SK-N-SH treated with all-trans-retinoic acid at 6 μM for 48 hours (cell line): ENCODE measurements at regions not wholly inside any gene's neighbourhood (a gene's known extent, or its start where the extent isn't known, plus 50 kb on each side); places are given as distances from the start of the nearest gene placed in this dataset.
A peak's percentile ranks its signal among the peaks of the same experiment; 100 is the strongest.

Source experiments
- ATAC-seq: fragments of 200-7000 bp; cut with Tn5 transposase; 3 replicates; pipeline ENCODE4 v1.9.1; 2020; ENCODE audit warnings: mild to moderate bottlenecking, moderate library complexity
- ARNTL ChIP-seq: fragments of 450-650 bp; formaldehyde crosslinking; IDR thresholded peaks from 2 replicates; pipeline ENCODE4 v1.5.0; 2020; ENCODE audit warnings: low read depth, mild to moderate bottlenecking, moderate library complexity, borderline replicate concordance
- BACH2 ChIP-seq: fragments of 250-450 bp; sonication (Bioruptor Pico); IDR thresholded peaks from 2 replicates; pipeline ENCODE4 v1.9.0; 2021; ENCODE audit warnings: mild to moderate bottlenecking, borderline replicate concordance
- CREB5 ChIP-seq: fragments of 250-450 bp; sonication (Bioruptor Pico); IDR thresholded peaks from 2 replicates; pipeline ENCODE4 v1.5.1; 2020; ENCODE audit warnings: low read depth, mild to moderate bottlenecking, moderate library complexity
- CSDC2 ChIP-seq: fragments of 250-450 bp; sonication (Bioruptor Pico); IDR thresholded peaks from 2 replicates; pipeline ENCODE4 v1.5.0; 2020; ENCODE audit warnings: mild to moderate bottlenecking, moderate library complexity
- GLIS3 ChIP-seq: fragments of 250-450 bp; sonication (Bioruptor Pico); IDR thresholded peaks from 2 replicates; pipeline ENCODE4 v1.5.0; 2020; ENCODE audit warnings: mild to moderate bottlenecking, moderate library complexity
- ISL1 ChIP-seq: fragments of 250-450 bp; sonication (Bioruptor Pico); IDR thresholded peaks from 2 replicates; pipeline ENCODE4 v2.1.2; 2022; ENCODE audit warnings: mild to moderate bottlenecking, moderate library complexity
- OSR1 ChIP-seq: fragments of 250-450 bp; sonication (Bioruptor Pico); IDR thresholded peaks from 2 replicates; pipeline ENCODE4 v1.8.0; 2022; ENCODE audit warnings: moderate library complexity, mild to moderate bottlenecking, inconsistent platforms
- PPARA ChIP-seq: fragments of 250-450 bp; sonication (Bioruptor Pico); IDR thresholded peaks from 2 replicates; pipeline ENCODE4 v1.5.0; 2020; ENCODE audit warnings: mild to moderate bottlenecking, borderline replicate concordance
- RARB ChIP-seq: fragments of 250-450 bp; sonication (Bioruptor Pico); IDR thresholded peaks from 2 replicates; pipeline ENCODE4 v1.8.0; 2021; ENCODE audit warnings: mild to moderate bottlenecking, moderate library complexity
- SNAI2 ChIP-seq: fragments of 250-450 bp; sonication (Bioruptor Pico); IDR thresholded peaks from 2 replicates; pipeline ENCODE4 v1.5.0; 2020; ENCODE audit warnings: mild to moderate bottlenecking, moderate library complexity
- TOX ChIP-seq: fragments of 250-450 bp; sonication (Bioruptor Pico); IDR thresholded peaks from 2 replicates; pipeline ENCODE4 v1.8.0; 2021; ENCODE audit warnings: mild to moderate bottlenecking, moderate library complexity, borderline replicate concordance
- ZC3H10 ChIP-seq: fragments of 250-450 bp; sonication (Bioruptor Pico); IDR thresholded peaks from 2 replicates; pipeline ENCODE4 v1.5.1; 2021; ENCODE audit warnings: mild to moderate bottlenecking, moderate library complexity
- ZFP3 ChIP-seq: fragments of 250-450 bp; sonication (Bioruptor Pico); IDR thresholded peaks from 2 replicates; pipeline ENCODE4 v1.5.0; 2020; ENCODE audit warnings: mild to moderate bottlenecking, moderate library complexity
- ZFP30 ChIP-seq: fragments of 450-650 bp; formaldehyde crosslinking; IDR thresholded peaks from 2 replicates; pipeline ENCODE4 v1.5.0; 2022; ENCODE audit warnings: mild to moderate bottlenecking, moderate library complexity
- ZNF565 ChIP-seq: fragments of 450-650 bp; formaldehyde crosslinking; conservative IDR thresholded peaks from 2 replicates; pipeline ENCODE4 v1.5.0; 2020; ENCODE audit warnings: low read depth, mild to moderate bottlenecking, moderate library complexity
- ZNF8 ChIP-seq: fragments of 450-650 bp; formaldehyde crosslinking; IDR thresholded peaks from 2 replicates; pipeline ENCODE4 v1.5.0; 2020; ENCODE audit warnings: mild to moderate bottlenecking, moderate library complexity
- TF ChIP-seq, protein P1 (sequence below): fragments of 250-450 bp; sonication (Bioruptor Pico); IDR thresholded peaks from 2 replicates; pipeline ENCODE4 v1.8.0; 2020; ENCODE audit warnings: mild to moderate bottlenecking, moderate library complexity, borderline replicate concordance
- TF ChIP-seq, protein P2 (sequence below): fragments of 250-450 bp; sonication (Bioruptor Pico); IDR thresholded peaks from 2 replicates; pipeline ENCODE4 v1.5.0; 2020; ENCODE audit warnings: mild to moderate bottlenecking, moderate library complexity
- TF ChIP-seq, protein P3 (sequence below): fragments of 250-450 bp; sonication (Bioruptor Pico); IDR thresholded peaks from 2 replicates; pipeline ENCODE4 v1.8.0; 2021; ENCODE audit warnings: low read depth, mild to moderate bottlenecking, moderate library complexity, borderline replicate concordance
- TF ChIP-seq, protein P4 (sequence below): fragments of 250-450 bp; sonication (Bioruptor Pico); IDR thresholded peaks from 2 replicates; pipeline ENCODE4 v1.5.1; 2021; ENCODE audit warnings: mild to moderate bottlenecking, moderate library complexity

GRCh38 chr13:103275722-103276121, 209.5 kb upstream of the SLC10A2 start:
- TF ChIP-seq, protein P1, sequence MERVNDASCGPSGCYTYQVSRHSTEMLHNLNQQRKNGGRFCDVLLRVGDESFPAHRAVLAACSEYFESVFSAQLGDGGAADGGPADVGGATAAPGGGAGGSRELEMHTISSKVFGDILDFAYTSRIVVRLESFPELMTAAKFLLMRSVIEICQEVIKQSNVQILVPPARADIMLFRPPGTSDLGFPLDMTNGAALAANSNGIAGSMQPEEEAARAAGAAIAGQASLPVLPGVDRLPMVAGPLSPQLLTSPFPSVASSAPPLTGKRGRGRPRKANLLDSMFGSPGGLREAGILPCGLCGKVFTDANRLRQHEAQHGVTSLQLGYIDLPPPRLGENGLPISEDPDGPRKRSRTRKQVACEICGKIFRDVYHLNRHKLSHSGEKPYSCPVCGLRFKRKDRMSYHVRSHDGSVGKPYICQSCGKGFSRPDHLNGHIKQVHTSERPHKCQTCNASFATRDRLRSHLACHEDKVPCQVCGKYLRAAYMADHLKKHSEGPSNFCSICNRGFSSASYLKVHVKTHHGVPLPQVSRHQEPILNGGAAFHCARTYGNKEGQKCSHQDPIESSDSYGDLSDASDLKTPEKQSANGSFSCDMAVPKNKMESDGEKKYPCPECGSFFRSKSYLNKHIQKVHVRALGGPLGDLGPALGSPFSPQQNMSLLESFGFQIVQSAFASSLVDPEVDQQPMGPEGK = no peak
- TF ChIP-seq ZNF8 (CRISPR knock-in tag) = no peak
- TF ChIP-seq ISL1 (CRISPR knock-in tag) = peak; percentile 62
- TF ChIP-seq PPARA (CRISPR knock-in tag) = no peak
- TF ChIP-seq, protein P2, sequence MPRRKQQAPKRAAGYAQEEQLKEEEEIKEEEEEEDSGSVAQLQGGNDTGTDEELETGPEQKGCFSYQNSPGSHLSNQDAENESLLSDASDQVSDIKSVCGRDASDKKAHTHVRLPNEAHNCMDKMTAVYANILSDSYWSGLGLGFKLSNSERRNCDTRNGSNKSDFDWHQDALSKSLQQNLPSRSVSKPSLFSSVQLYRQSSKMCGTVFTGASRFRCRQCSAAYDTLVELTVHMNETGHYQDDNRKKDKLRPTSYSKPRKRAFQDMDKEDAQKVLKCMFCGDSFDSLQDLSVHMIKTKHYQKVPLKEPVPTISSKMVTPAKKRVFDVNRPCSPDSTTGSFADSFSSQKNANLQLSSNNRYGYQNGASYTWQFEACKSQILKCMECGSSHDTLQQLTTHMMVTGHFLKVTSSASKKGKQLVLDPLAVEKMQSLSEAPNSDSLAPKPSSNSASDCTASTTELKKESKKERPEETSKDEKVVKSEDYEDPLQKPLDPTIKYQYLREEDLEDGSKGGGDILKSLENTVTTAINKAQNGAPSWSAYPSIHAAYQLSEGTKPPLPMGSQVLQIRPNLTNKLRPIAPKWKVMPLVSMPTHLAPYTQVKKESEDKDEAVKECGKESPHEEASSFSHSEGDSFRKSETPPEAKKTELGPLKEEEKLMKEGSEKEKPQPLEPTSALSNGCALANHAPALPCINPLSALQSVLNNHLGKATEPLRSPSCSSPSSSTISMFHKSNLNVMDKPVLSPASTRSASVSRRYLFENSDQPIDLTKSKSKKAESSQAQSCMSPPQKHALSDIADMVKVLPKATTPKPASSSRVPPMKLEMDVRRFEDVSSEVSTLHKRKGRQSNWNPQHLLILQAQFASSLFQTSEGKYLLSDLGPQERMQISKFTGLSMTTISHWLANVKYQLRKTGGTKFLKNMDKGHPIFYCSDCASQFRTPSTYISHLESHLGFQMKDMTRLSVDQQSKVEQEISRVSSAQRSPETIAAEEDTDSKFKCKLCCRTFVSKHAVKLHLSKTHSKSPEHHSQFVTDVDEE (CRISPR knock-in tag) = peak; percentile 75
- no peak for TF ChIP-seq ARNTL (CRISPR knock-in tag)
- TF ChIP-seq ZC3H10 (CRISPR knock-in tag) = no peak
- no peak for TF ChIP-seq CREB5 (CRISPR knock-in tag)
- TF ChIP-seq SNAI2 (CRISPR knock-in tag) = no peak
- no peak for TF ChIP-seq ZNF565 (CRISPR knock-in tag)
- no peak for ATAC-seq

- TF ChIP-seq, protein P3, sequence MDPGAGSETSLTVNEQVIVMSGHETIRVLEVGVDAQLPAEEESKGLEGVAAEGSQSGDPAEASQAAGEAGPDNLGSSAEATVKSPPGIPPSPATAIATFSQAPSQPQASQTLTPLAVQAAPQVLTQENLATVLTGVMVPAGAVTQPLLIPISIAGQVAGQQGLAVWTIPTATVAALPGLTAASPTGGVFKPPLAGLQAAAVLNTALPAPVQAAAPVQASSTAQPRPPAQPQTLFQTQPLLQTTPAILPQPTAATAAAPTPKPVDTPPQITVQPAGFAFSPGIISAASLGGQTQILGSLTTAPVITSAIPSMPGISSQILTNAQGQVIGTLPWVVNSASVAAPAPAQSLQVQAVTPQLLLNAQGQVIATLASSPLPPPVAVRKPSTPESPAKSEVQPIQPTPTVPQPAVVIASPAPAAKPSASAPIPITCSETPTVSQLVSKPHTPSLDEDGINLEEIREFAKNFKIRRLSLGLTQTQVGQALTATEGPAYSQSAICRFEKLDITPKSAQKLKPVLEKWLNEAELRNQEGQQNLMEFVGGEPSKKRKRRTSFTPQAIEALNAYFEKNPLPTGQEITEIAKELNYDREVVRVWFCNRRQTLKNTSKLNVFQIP = no peak
- TF ChIP-seq CSDC2 = no peak
- TF ChIP-seq BACH2 (CRISPR knock-in tag) = no peak
- no peak for TF ChIP-seq OSR1
- TF ChIP-seq, protein P4, sequence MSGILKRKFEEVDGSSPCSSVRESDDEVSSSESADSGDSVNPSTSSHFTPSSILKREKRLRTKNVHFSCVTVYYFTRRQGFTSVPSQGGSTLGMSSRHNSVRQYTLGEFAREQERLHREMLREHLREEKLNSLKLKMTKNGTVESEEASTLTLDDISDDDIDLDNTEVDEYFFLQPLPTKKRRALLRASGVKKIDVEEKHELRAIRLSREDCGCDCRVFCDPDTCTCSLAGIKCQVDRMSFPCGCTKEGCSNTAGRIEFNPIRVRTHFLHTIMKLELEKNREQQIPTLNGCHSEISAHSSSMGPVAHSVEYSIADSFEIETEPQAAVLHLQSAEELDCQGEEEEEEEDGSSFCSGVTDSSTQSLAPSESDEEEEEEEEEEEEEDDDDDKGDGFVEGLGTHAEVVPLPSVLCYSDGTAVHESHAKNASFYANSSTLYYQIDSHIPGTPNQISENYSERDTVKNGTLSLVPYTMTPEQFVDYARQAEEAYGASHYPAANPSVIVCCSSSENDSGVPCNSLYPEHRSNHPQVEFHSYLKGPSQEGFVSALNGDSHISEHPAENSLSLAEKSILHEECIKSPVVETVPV (CRISPR knock-in tag) = no peak
- TF ChIP-seq, protein P1 = no peak
- TF ChIP-seq, protein P2 (CRISPR knock-in tag) = no peak
- TF ChIP-seq PPARA (CRISPR knock-in tag) = no peak
- no peak for TF ChIP-seq ZFP30 (CRISPR knock-in tag)
- TF ChIP-seq ZNF565 (CRISPR knock-in tag) = no peak
- TF ChIP-seq ZFP3 = no peak
- no peak for TF ChIP-seq ZC3H10 (CRISPR knock-in tag)
- TF ChIP-seq GLIS3 (CRISPR knock-in tag) = no peak
- no peak for TF ChIP-seq TOX (CRISPR knock-in tag)
- no peak for TF ChIP-seq RARB
- no peak for ATAC-seq
Measured at GRCh38 chr13:103275081-103275480, 208.9 kb upstream of the SLC10A2 start.
